Kidney epithelial cell (primary cell): ENCODE measurements at regions not wholly inside any gene's neighbourhood (a gene's known extent, or its start where the extent isn't known, plus 50 kb on each side); places are given as distances from the start of the nearest gene placed in this dataset.
"Not testable (repeated sequence)": the region's sequence is repeated elsewhere in the genome, so short reads cannot be mapped to it uniquely, and the experiment has no call there.

Source experiments
- DNase-seq: peaks from one replicate; pipeline ENCODE4 v3.0.0-alpha.2; 2010; ENCODE audit warnings: low read depth
- H3K27me3 ChIP-seq: 2 replicates; pipeline ENCODE4 v1.6.0; 2011; ENCODE audit warnings: low read length; ENCODE audit not compliant: control insufficient read depth, insufficient read depth
- H3K36me3 ChIP-seq: 2 replicates; pipeline ENCODE4 v1.5.1; 2011; ENCODE audit warnings: low read length; ENCODE audit not compliant: control insufficient read depth, insufficient read depth
- H3K4me3 ChIP-seq: 2 replicates; pipeline ENCODE4 v1.5.1; 2011; ENCODE audit warnings: low read depth, mild to moderate bottlenecking, control low read depth, low read length
- TF ChIP-seq, protein P1 (sequence below): IDR thresholded peaks from 2 replicates; pipeline ENCODE4 v1.5.1; 2011; ENCODE audit warnings: mild to moderate bottlenecking, moderate library complexity, low read length, control low read depth, inconsistent platforms; ENCODE audit not compliant: insufficient read depth, poor library complexity, severe bottlenecking

- TF ChIP-seq, protein P1, sequence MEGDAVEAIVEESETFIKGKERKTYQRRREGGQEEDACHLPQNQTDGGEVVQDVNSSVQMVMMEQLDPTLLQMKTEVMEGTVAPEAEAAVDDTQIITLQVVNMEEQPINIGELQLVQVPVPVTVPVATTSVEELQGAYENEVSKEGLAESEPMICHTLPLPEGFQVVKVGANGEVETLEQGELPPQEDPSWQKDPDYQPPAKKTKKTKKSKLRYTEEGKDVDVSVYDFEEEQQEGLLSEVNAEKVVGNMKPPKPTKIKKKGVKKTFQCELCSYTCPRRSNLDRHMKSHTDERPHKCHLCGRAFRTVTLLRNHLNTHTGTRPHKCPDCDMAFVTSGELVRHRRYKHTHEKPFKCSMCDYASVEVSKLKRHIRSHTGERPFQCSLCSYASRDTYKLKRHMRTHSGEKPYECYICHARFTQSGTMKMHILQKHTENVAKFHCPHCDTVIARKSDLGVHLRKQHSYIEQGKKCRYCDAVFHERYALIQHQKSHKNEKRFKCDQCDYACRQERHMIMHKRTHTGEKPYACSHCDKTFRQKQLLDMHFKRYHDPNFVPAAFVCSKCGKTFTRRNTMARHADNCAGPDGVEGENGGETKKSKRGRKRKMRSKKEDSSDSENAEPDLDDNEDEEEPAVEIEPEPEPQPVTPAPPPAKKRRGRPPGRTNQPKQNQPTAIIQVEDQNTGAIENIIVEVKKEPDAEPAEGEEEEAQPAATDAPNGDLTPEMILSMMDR = no peak
- Histone ChIP-seq H3K4me3 (no peak overlapping the region), H3K27me3 (no peaks in the 10 kb centered on the region), H3K36me3 (no peaks in the 10 kb centered on the region)
- DNase-seq = no peak
Observed at GRCh38 chr20:30511322-30512030, 746.0 kb upstream of the DEFB115 start.

- TF ChIP-seq, protein P1 = no peak
Observed at GRCh38 chr20:30513050-30513628, 744.3 kb upstream of the DEFB115 start.

DNA sequence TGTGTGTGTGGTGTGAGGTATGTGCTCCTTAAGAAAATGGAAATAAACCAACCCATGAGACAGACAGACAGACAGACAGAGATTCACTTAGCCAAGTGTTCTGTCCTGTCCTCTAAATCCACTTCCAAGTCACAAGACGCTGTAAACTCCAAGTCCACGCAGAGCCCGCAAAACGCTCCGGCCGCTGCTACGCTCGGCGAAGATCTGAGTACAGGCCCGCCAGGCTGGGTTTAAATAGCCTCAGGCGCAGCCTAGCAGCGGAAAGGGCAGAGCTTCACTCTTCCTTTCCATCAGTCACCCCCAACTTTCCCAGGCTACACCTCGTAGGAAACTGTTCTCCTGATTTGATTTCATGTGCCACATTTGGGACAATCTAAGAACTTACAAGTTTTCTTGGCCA lies 741.5 kb upstream of the DEFB115 start:
- H3K36me3 ChIP-seq, H3K27me3 ChIP-seq, H3K4me3 ChIP-seq, DNase-seq: not testable (repeated sequence)

More at GRCh38 chr20:30513050-30513628, 744.3 kb upstream of the DEFB115 start:
- H3K36me3 ChIP-seq = no peaks in the 10 kb centered on the region
- no peaks in the 10 kb centered on the region for H3K27me3 ChIP-seq
- DNase-seq = no peak
- no peak overlapping the region for H3K4me3 ChIP-seq

- H3K4me3 ChIP-seq, H3K27me3 ChIP-seq, H3K36me3 ChIP-seq, DNase-seq: not testable (repeated sequence)
Observed at GRCh38 chr20:30518906-30519305, 738.6 kb upstream of the DEFB115 start.

- DNase-seq, H3K4me3 ChIP-seq, H3K36me3 ChIP-seq, H3K27me3 ChIP-seq: not testable (repeated sequence)
Observed at GRCh38 chr20:30521686-30522415, 735.6 kb upstream of the DEFB115 start.

GRCh38 chr20:30524155-30524554 lies 733.3 kb upstream of the DEFB115 start:
- H3K27me3 ChIP-seq, H3K36me3 ChIP-seq, H3K4me3 ChIP-seq, DNase-seq: not testable (repeated sequence)

DNA sequence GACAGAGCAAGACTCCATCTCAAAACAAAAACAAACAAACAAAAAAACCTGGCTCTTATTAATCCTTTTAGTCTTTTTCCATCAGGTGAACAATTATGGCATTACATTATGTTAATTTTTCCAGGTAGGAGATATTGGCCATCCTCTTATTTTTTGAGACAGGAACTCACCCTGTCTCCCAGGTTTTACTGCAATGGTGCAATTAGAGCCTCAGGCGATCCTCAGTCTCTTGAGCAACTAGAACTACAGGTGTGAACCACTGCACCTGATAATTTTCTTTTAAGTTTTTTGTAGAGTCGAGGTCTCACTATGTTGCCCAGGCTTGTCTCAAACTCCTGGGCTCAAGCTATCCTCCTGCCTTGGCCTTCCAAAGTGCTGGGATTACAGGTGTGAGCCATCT lies 732.7 kb upstream of the DEFB115 start:
- H3K27me3 ChIP-seq, H3K36me3 ChIP-seq, DNase-seq, H3K4me3 ChIP-seq: not testable (repeated sequence)

DNA sequence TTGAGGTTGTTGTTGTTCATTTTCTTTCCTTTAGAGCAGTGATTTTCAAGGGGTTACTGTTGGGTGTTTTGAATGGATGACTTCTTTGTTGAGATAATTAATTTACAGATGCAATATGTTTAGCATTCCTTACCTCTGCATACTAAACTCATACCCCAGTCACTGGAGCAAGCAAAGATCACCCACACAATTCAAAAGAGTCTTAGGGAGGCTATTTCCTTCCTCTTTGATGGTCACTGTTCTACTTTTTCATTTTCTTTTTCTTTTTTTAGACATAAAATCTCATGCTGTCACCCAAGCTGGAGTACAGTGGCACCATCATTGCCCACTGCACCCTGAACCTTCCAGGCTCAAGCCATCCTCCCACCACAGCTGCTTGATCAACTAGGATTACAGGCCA lies 723.8 kb upstream of the DEFB115 start:
- H3K4me3 ChIP-seq, H3K27me3 ChIP-seq, H3K36me3 ChIP-seq, DNase-seq: not testable (repeated sequence)

- not testable (repeated sequence) for H3K36me3 ChIP-seq, DNase-seq, H3K4me3 ChIP-seq, H3K27me3 ChIP-seq
Observed at GRCh38 chr20:30537459-30537858, 720.0 kb upstream of the DEFB115 start.

- H3K4me3 ChIP-seq, DNase-seq, H3K27me3 ChIP-seq, H3K36me3 ChIP-seq: not testable (repeated sequence)
Observed at GRCh38 chr20:30540330-30541069, 717.0 kb upstream of the DEFB115 start.

DNA sequence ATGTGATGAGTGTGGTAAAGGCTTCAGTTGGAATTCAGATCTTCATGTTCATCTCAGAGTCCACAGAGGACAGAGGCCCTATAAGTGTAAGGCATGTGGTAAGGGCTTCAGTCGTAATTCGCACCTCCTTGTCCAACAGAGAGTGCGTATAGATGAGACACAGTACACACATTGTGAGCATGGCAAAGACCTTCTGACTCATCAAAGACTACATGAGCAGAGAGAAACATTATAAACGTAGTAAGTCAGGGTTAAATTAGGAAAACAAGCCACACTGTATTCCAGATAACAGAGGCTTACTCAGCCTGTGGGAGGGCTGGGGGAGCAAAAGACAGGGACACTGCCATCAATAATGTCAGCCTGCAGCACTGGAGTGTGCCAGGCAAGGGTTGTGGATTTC lies 706.2 kb upstream of the DEFB115 start:
- DNase-seq, H3K27me3 ChIP-seq, H3K36me3 ChIP-seq, H3K4me3 ChIP-seq: not testable (repeated sequence)

DNA sequence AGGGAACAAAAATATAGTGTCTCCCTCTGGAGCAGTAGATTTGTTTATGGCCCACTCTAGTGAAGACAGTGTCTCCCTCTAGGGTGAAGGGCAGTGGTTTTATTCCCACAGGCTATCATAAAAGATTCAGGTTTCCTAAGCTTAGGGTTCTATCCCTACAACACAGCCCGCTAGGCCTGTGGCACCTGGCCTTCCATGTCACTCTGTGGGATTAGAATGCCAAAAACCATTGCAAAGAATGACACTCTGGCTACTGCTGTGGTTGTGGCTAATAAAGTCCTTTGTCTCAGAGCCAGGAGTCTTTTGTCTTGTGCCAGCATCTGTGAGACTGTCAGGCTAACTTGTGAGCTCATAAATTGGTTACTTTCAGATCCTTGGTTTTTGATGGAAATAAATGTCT lies 700.7 kb upstream of the DEFB115 start:
- not testable (repeated sequence) for H3K4me3 ChIP-seq, DNase-seq, H3K36me3 ChIP-seq, H3K27me3 ChIP-seq
